Upper lobe of left lung (tissue), 4 donors: ENCODE measurements at regions not wholly inside any gene's neighbourhood (a gene's known extent, or its start where the extent isn't known, plus 50 kb on each side); places are given as distances from the start of the nearest gene placed in this dataset.

ENCODE experiments used
- CTCF ChIP-seq, 6 experiments: fragments of 450-650 bp in 4 of 6; fragments of 200-600 bp in 2 of 6; sonication (generic) in 2 of 6; IDR thresholded peaks; one replicate each; pipeline ENCODE4 v1.5.1; 2016 to 2019; ENCODE audit warnings: antibody characterized with exemption in 6 of 6
- POLR2A ChIP-seq, 4 donors: fragments of 450-650 bp; IDR thresholded peaks; one replicate each; pipeline ENCODE4 v1.5.1; 2016 to 2017; ENCODE audit warnings: antibody characterized with exemption in 4 of 4, mild to moderate bottlenecking in 2 of 4
- POLR2AphosphoS5 ChIP-seq, 2 donors: sonication (generic); formaldehyde crosslinking; IDR thresholded peaks; one replicate each; pipeline ENCODE4 v1.5.1; 2017; ENCODE audit warnings: antibody characterized with exemption in 2 of 2

- TF ChIP-seq CTCF (IDR thresholded peaks at IDR 0.05) (no peak), POLR2A (IDR thresholded peaks at IDR 0.05) (no peak), POLR2AphosphoS5 (IDR thresholded peaks at IDR 0.05) (no peak)
Observed at GRCh38 chr7:26508481-26508880, 216.8 kb downstream of the SNX10 start.
